Upper lobe of right lung (tissue), 1 donor: ENCODE measurements at regions not wholly inside any gene's neighbourhood (a gene's known extent, or its start where the extent isn't known, plus 50 kb on each side); places are given as distances from the start of the nearest gene placed in this dataset.
"Not testable (repeated sequence)": the region's sequence is repeated elsewhere in the genome, so short reads cannot be mapped to it uniquely, and the experiment has no call there.

Source experiments
- ATAC-seq: fragments of 200-7000 bp; cut with Tn5 transposase; one replicate; pipeline ENCODE4 v1.9.1; 2020; ENCODE audit warnings: mild to moderate bottlenecking, moderate library complexity
- DNase-seq: peaks from one replicate; pipeline ENCODE4 v3.0.0-alpha.2; 2020
- H3K27ac ChIP-seq: fragments of 200-600 bp; one replicate; pipeline ENCODE4 v1.8.0; 2022
- H3K27me3 ChIP-seq: fragments of 200-600 bp; one replicate; pipeline ENCODE4 v1.8.0; 2022; ENCODE audit warnings: mild to moderate bottlenecking
- H3K36me3 ChIP-seq: fragments of 200-600 bp; one replicate; pipeline ENCODE4 v1.8.0; 2022
- H3K4me1 ChIP-seq: fragments of 200-600 bp; one replicate; pipeline ENCODE4 v1.8.0; 2022
- H3K4me3 ChIP-seq: fragments of 200-600 bp; one replicate; pipeline ENCODE4 v1.8.0; 2022; ENCODE audit warnings: mild to moderate bottlenecking
- H3K9me3 ChIP-seq: fragments of 200-600 bp; one replicate; pipeline ENCODE4 v1.8.0; 2022
- intact Hi-C: fragments of 100-400 bp; cut with DNase I; formaldehyde crosslinking; loops from one replicate; pipeline ENCODE4 v1.11.0; 2022
- donor health status: DM: no; HTN: yes; CAD: no; lungs with severe emphysema.

DNA sequence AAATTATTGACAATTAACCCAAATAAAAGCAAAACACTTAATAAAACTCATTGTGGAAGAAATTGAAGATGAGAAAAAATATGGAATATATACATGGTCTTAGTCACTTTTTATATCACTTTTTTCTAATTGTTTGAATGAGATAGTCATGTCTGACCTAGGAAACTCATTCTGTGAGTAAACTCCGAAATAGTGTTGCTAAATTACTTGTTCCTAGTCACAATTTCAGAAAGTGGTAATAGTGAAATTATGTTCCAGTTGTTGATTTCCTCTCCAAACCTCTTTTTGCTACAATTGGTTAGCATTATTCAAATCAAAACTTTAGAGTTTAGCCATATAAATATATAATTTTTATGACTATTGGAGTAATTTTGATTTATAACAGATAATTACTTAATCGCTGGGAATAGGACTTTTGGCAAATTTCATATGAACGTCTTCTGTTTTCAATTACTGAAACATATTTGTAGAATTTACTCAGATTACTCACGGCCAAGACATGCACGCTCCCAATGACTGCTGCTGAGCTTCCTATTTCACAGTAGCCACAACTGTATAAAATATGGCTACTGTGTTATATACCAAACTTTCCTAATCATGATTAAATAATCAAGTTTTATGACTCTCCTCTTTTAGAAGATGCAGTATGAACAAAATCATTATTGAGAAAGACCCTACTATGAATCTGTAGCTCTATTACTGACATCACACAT is 583.4 kb downstream of the PRIM2 start:
- ATAC-seq, DNase-seq, intact Hi-C loops, H3K36me3 ChIP-seq, H3K27me3 ChIP-seq, H3K4me1 ChIP-seq, H3K9me3 ChIP-seq, H3K4me3 ChIP-seq, H3K27ac ChIP-seq: not testable (repeated sequence)

DNA sequence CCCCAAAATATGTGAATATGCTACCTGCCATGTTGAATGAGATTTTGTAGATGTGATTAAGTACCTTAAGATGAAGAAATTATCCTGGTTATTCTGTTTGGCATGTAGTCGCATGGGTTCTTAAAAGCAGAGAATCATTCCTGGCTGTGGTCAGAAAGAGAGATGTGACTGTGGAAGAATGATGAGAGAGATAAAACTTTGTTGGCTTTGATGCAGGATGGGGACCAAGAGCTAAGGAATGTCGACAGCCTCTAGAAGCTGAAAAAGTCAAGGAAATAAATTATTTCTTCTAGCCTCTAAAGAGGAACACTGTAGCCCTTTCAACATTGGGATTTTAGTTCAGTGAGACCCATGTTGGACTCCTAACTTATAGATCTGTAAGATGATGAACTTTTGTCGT is 584.0 kb downstream of the PRIM2 start:
- H3K36me3 ChIP-seq, ATAC-seq, H3K27ac ChIP-seq, intact Hi-C loops, H3K27me3 ChIP-seq, H3K9me3 ChIP-seq, DNase-seq, H3K4me1 ChIP-seq, H3K4me3 ChIP-seq: not testable (repeated sequence)

DNA sequence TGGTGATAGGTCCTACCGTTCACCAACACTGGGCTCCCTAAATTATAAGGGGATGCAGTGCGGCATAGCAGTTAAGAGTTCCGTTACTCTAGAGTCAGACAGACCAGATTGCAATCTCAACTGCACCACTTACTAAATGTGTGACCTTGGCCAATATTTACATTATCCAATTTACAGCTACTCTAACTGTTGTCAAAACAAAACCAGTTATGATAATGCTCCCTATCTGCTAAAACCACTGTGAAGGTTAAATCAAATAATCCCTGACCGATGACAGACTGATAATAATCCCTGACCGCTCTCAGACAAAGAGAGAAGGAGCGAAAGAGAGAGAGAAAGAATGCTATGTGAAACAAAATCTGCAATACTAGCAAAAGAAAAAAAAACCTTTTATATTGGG is 586.9 kb downstream of the PRIM2 start:
- H3K9me3 ChIP-seq, H3K27me3 ChIP-seq, intact Hi-C loops, H3K4me1 ChIP-seq, H3K4me3 ChIP-seq, H3K36me3 ChIP-seq, ATAC-seq, DNase-seq, H3K27ac ChIP-seq: not testable (repeated sequence)

DNA sequence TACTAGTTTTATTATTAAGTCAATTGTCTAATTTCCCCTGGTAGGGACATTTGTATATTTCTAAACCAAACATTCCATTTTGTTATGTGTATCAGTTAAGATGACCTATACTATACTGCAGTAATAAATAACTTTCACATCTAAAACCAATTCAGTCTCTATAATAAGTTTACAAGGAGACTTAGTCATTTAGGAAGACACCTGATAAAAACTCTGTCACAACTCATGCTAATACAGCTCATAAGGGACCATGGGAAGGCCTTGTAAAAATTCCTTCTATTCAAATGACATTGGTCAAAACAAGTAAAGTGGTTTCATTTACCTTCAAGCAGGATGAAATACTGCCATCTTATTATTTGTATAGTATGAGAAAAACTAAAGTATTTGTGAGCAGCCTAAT is 597.9 kb downstream of the PRIM2 start:
- H3K36me3 ChIP-seq, H3K27ac ChIP-seq, H3K4me1 ChIP-seq, intact Hi-C loops, DNase-seq, H3K4me3 ChIP-seq, H3K9me3 ChIP-seq, H3K27me3 ChIP-seq, ATAC-seq: not testable (repeated sequence)

DNA sequence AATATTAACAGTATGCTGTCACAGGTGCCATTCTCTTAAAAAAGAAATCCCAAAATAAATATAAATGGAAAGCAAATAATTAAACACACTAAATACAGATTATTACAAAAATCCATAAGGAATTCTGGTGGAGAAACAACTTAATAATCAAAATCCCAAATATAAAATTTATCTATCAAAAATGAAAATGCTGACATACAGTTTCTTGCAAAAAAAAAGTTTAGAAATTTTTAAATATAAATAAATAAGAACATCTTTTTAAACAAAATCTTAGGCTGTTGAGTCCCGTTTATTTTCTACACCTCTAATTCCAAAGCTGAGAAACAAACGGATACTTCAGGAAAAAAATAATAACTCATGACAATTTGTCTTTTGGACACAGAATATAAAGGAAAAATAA is 625.5 kb downstream of the PRIM2 start:
- H3K4me3 ChIP-seq, H3K27ac ChIP-seq, DNase-seq, H3K9me3 ChIP-seq, H3K4me1 ChIP-seq, ATAC-seq, H3K27me3 ChIP-seq, intact Hi-C loops: not testable (repeated sequence)
- H3K36me3 ChIP-seq: peaks cover 18% of the 10 kb centered on the region

DNA sequence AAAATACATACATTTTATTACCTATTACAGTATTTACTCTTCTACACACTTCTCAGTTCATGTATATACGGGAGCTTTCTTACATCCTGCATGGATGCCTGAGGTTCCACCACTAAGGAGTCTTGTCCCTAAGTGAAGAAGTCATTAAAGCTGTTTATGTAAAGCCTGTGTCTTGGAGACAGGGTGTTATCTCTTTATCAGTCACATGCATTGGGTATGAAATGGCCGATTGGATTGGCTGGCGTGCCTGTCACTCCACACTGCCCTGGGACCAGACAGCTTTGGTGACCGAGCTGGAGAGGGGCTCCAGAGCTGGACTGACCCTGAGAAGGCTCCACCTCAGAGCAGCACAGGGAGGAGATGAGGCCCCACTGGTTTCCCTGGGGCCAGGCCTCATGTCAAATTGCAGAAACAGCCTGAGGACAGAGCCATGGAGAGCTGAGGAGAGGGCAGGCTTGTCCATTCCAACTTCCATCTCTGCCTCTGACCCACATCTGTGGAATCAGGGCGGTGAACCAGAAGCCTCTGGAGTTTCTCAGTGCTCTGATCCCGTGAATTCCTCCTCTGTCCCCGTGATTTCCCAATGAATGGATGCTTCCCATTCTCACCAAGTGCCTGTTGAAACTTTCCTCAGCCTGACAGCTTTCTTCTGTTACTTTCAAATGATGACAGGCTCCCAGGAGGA is 628.8 kb downstream of the PRIM2 start:
- H3K27ac ChIP-seq, intact Hi-C loops, H3K9me3 ChIP-seq, H3K4me3 ChIP-seq, H3K4me1 ChIP-seq, DNase-seq, H3K27me3 ChIP-seq: not testable (repeated sequence)
- peaks cover 32% of the 10 kb centered on the region for H3K36me3 ChIP-seq
- peak; percentile 36 for ATAC-seq

DNA sequence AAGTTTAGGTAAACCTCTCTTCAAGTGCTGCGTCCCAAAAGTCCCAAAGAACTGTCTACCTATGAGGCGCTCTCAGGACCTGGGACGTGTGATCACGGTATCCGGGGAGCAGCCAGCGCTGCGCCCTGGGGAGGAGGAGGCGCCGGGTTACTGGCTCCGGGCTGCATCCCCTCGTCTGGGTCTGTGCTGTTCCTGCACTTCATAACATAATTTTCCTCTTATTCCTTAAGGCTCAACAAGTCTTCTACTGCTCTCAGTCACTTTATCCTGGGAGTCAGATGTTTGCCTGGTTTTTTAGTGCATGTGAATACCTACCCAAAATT is 629.3 kb downstream of the PRIM2 start:
- peaks cover 32% of the 10 kb centered on the region for H3K36me3 ChIP-seq
- H3K4me3 ChIP-seq, H3K27ac ChIP-seq, H3K27me3 ChIP-seq, H3K9me3 ChIP-seq, H3K4me1 ChIP-seq, DNase-seq, ATAC-seq, intact Hi-C loops: not testable (repeated sequence)

DNA sequence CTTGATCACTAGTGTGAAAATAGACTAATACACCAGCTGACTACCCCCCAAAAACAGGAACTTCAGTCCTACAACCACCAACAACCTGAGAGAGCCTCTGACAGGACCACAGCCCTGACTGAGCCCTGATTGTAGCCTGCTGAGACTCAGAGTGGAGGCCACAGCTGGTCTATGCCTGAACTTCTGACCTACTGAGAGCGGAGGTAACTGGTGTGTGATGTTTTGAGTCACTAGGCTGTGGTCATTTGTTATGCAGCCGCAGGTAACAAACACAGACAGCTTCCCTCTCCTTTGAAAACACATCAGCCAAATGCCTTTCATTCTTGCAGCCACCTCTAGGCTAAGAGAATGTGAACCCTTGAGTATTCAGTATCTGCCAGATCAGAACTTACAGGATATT is 631.1 kb downstream of the PRIM2 start:
- peaks cover 32% of the 10 kb centered on the region for H3K36me3 ChIP-seq
- H3K27ac ChIP-seq, H3K4me3 ChIP-seq, H3K9me3 ChIP-seq, ATAC-seq, DNase-seq, H3K4me1 ChIP-seq, H3K27me3 ChIP-seq, intact Hi-C loops: not testable (repeated sequence)

DNA sequence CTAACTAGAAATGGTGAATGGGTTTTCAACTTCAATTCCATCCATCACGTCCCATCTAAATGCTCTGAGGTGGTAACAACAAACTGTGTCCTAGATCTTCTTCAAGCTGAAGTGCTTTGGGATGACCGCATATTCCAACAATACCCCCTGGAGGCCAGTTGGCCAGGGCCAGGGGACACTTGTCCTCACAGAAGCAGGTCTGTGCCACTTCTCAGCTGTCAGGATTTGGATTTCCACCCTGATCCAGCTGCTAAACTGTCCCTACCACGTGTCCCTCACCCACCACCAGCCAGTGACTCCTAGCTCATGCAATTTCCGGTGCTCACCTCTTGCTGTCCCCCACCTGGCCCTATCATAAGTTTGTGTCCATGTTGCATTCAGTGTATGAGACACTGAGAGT is 633.0 kb downstream of the PRIM2 start:
- H3K4me3 ChIP-seq, ATAC-seq, H3K4me1 ChIP-seq, DNase-seq, H3K9me3 ChIP-seq, H3K27ac ChIP-seq, H3K27me3 ChIP-seq, intact Hi-C loops: not testable (repeated sequence)
- H3K36me3 ChIP-seq: peaks cover 32% of the 10 kb centered on the region

DNA sequence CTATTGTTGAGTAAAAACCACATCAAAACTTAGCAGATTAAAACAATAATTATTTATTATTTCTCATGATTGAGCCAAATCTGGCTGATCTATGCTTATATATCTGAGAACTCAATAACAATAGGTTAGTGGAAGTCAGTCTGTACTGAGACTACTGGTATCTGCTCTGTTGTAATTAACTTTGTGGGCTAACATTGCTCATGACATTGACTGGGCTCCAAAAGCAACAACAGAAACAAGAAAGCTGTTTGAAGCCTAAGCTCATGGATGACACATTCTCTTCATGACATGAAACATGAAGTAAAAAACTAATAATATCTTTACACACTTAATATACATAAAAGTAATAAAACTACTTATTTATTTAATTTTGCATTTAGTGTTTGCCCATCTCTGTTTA is 649.3 kb downstream of the PRIM2 start:
- intact Hi-C loops, H3K27ac ChIP-seq: not testable (repeated sequence)

DNA sequence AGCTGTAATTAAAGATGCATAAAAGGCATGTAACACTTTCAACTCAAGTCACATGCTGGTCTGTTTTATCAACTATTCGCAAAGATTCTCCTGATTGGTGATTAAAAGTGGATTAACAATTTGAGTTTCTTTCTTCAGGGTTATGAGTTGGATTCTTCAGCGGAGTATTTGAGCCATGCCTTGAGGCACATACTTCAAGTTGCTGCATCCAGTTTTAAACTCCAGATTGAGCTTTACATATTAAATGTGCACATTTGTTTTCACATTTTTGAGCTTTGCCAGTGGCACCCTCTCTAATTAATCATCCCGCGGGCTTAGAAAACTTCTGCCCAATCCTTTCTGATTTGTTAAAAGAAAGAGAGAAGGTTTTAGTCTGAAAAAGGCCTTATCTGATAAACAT is 654.5 kb downstream of the PRIM2 start:
- DNase-seq, H3K4me1 ChIP-seq, H3K27ac ChIP-seq: not testable (repeated sequence)

More for the DNA sequence above, 649.3 kb downstream of the PRIM2 start:
- H3K9me3 ChIP-seq, H3K4me3 ChIP-seq, ATAC-seq, DNase-seq, H3K36me3 ChIP-seq, H3K27me3 ChIP-seq, H3K4me1 ChIP-seq: not testable (repeated sequence)

More for the DNA sequence above, 654.5 kb downstream of the PRIM2 start:
- ATAC-seq, H3K9me3 ChIP-seq, H3K36me3 ChIP-seq, H3K27me3 ChIP-seq, H3K4me3 ChIP-seq, intact Hi-C loops: not testable (repeated sequence)
